PC-3 (cell line): ENCODE measurements at regions not wholly inside any gene's neighbourhood (a gene's known extent, or its start where the extent isn't known, plus 50 kb on each side); places are given as distances from the start of the nearest gene placed in this dataset.

Source experiments
- CTCF ChIP-seq: fragments of 300-600 bp; sonication (generic); conservative IDR thresholded peaks from 2 replicates; pipeline ENCODE4 v1.5.1; 2017; ENCODE audit warnings: antibody characterized with exemption, low read depth, mild to moderate bottlenecking, low read length
- EZH2phosphoT487 ChIP-seq: fragments of 300-600 bp; sonication (generic); IDR thresholded peaks from 2 replicates; pipeline ENCODE4 v1.6.1; 2018; ENCODE audit warnings: mild to moderate bottlenecking, antibody characterized with exemption, low read length, borderline replicate concordance

- no peak for TF ChIP-seq CTCF
- TF ChIP-seq EZH2phosphoT487 = no peak
Measured at GRCh38 chr10:57864765-57865680, 402.7 kb downstream of the IPMK start.
